HG02884 (cell line): ENCODE measurements at regions not wholly inside any gene's neighbourhood (a gene's known extent, or its start where the extent isn't known, plus 50 kb on each side); places are given as distances from the start of the nearest gene placed in this dataset.

Experiments used
- ATAC-seq: cut with Tn5 transposase; IDR thresholded peaks from one replicate; pipeline ENCODE4 v1.9.1; 2021; ENCODE audit warnings: mild to moderate bottlenecking, moderate library complexity; ENCODE audit not compliant: unreplicated experiment

DNA sequence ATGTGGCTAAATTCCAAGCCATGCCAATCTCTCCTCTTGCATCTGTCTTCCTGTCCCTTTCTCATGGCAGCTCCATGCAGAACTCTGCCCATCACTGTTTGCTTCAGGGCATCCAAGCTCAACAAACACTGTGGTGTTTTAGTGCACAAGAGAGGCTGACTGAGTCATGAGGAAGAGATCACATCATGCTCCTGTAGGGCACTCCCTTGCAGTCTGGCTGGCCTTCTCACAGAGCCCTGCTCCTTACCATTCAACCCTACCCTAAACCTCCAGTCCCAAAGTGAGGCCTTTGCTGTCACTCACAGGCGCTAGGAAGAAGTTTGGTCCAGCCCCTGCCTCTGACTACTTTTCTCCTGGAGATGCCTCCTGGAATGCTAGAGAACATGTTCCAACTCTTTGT, 194.0 kb downstream of the LRATD1 start:
- ATAC-seq, result no peak

DNA sequence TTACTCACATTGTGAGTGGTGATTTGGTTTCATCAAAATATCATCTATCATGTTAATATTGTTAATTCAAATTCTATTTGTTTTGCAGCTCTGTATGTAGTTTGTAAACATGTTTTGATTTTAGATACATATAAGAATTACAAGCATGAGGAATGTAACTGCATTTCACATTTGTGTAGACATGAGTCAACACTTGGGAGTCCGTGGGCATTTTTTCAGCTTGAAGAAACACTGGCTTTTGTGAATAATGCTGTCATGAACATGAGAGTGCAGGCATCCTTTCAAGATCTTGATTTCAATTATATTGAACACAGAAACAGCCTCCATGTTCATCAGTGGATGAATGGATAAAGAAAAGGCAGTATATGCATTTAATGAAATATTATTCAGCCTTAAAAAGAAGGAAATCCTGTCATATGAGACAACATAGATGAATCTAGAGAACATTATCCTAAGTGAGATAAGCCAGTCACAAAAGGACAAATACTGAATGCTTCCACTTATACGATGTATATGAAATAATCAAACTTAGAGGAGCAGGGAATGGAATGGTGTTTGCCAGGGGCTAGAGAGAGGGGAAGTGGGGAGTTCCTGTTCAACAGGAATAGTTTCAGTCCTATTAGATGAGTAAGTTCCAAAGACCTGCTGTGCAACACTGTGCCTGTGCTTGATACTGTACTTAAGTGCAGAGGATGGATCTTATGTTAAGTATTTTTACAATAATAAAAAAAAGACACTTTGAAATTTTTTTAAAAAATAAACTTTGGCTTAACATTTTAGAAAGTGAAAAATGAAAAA, 194.9 kb downstream of the LRATD1 start:
- no peak for ATAC-seq

DNA sequence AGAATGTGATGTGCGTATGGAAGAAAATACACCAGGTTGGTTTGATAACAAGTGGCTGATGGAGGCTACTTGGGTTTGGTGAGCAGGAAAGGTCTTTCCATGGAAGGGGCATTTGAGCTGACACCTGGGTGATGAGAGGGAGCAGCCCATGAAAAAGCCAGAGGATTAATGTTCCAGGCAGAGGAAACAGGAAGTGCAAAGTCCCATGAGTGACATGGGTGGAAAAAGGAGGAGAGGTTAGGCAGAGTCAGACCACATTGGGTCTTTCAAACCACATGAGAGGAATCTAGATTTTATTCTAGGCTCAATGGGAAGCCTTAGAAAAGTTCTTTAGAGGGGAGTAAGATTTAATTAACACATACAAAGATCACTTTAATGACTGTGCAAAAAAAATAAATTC, 195.7 kb downstream of the LRATD1 start:
- no peak for ATAC-seq

DNA sequence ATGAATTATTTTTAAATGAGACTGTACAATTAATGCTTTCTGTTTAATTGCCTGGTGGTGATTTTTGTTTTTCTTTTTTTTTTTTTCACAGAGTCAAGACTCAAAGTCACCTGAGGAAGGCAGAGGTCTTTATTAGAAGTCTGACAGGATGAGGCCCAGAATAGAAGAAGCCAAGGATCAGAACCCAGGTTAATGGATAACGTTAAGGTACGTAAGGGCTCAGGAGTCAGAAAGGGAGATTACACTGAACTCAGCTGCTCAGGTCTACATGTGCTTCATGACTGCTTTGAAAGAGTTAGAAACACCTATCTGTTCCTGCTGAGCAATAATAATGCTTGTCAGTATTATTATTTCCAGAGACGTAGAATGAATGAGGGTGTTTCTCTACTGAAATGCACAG, 196.5 kb downstream of the LRATD1 start:
- ATAC-seq, result no peak

DNA sequence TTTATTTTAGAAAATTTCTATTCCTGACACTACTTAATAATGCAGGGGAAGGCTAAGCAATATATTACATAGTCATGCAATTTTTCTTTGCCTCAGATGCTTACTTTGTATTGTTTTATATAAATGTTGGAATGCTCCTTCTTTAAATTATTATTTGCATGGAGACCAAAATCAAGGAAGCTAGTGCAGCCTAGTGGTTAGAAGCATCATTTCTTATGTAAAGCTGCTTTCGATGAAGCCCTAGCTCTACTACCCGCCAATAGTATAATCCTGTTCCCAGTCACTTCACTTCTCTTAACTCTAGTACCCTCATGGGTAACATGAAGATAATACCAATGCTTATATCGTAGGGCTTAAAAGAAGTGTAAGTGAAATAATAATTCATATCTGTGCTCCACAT, 198.9 kb downstream of the LRATD1 start:
- no peak for ATAC-seq

DNA sequence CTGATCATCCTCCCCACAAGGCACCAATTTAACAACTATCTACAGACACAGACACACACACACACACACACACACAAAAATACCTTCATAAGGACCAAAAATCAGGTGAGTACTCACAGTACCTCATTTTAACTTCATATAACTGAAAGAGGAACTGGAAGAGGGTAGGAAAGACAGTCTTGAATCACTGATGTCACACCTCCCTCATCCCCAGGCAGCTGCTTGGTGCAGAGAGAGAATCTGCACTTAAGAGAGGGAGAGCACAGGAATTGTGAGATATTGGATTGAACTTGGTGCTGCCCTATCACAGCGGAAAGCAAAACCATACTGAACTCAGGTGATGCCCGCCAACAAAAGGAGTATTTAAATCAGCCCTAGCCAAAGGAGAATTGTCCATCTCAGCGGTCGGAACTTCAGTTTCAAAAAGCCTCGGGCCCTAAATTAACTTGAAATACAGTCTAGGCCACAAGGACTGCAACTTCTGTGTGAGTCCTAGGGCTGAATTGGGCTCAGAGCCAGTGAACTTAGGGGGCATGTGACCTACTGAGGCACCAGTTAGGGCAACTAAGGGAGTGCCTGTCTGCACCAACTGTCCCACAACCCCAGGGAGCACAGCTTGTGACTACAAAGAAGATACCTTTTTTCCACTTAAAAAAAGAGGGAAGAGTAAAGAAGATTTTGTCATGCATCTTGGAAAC, 211.1 kb downstream of the LRATD1 start:
- ATAC-seq, result no peak

DNA sequence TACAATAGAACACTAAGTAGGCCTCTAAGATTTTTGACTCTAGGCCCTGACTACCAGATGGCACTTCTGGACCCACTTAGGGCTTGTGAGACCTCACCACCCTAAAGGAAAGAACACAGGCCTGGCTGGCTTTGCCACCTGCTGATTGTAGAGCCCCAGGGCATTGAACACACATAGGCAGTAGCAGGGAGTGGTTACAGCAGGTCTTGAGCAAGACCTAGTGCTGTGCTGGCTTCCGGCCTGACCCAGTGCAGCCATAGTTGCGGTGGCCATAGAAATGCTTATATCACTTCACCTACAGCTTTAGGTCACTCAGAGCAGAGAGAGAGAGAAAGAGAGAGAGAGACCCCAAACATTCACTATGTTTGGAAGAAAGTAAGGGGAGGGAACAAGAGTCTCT, 223.2 kb downstream of the LRATD1 start:
- no peak for ATAC-seq

DNA sequence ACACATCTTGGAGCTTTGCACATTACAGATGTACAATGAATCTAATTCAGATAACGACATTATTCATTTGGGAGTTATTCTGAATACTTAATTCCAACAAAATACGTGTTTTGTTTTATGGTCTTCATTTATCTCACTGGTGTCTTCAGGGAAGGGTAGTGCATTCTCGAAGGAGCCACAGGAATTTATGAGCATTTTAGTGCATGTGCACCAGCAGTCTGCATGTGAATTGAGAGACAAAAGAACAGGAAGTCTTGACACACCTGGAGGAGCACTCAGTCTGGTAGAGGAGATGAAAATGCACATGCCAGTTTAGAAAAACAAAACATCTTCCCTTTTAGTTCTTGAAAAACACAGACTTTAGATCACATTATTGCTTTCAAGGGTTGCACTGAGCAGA, 228.7 kb downstream of the LRATD1 start:
- ATAC-seq, result no peak

DNA sequence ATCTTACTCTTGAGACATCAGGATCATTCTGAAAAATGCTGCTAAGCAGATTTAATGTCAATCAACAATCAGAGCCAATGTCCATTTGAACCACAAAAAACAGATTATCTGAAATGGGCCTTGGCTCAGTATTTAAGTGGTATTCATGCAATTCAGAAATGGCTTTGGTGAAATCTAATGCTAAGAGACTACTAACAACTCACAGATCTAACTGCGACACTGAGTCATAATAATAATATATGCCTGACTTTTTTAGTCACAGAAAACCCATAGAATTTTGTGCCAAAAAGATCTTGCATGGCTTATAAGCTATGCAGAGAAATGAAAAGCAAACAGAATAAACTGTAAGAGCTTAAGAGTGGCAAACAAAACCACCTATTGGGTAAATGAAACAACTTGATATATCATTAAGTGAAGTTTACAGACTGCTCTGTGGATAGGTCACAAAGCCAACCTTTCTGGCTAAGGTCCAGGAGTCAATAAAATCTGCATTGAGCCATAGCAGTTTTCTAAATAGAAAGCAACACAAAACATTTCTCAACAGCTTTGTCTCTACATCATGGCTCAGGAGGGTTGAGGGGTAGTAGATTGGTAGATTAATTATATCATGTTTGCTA, 234.3 kb downstream of the LRATD1 start:
- ATAC-seq, result no peak

DNA sequence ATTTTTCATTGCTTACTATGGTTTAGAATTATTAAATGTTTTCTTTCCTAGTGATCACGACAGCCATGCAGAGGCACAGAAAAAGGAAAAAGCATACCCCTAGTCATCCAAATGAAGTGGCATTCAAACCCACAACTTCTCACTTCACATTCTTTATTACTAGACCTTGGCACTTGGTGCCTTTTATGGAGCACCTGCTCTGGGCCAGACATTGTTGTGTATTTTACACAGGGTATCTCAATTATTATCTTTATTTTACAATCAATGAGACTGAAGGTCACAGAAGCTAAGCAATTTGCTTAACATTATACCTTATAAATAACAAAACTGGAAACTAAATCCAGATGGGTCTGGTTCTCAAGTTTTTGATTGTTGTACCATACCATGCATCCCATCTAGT, 235.3 kb downstream of the LRATD1 start:
- ATAC-seq, result no peak

DNA sequence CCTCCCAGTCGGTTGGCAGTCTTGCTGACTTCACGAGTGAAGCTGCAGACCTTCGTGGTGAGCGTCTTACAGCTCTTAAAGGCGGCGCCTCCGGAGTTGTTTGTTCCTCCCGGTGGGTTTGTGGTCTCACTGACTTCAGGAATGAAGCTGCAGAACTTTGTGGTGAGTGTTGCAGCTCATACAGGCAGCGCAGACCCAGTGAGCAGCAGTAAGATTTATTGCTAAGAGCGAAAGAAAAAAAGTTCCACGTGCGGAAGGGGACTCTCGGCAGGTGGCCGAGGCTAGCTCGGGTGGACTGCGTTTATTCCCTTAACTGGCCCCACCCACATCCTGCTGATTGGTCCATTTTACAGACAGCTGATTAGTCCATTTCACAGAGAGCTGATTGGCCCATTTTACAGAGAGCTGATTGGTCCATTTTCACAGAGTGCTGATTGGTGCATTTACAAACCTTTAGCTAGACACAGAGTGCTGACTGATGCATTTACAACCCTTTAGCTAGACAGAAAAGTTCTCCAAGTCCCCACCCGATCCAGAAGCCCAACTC, 240.3 kb downstream of the LRATD1 start:
- ATAC-seq, result no peak

DNA sequence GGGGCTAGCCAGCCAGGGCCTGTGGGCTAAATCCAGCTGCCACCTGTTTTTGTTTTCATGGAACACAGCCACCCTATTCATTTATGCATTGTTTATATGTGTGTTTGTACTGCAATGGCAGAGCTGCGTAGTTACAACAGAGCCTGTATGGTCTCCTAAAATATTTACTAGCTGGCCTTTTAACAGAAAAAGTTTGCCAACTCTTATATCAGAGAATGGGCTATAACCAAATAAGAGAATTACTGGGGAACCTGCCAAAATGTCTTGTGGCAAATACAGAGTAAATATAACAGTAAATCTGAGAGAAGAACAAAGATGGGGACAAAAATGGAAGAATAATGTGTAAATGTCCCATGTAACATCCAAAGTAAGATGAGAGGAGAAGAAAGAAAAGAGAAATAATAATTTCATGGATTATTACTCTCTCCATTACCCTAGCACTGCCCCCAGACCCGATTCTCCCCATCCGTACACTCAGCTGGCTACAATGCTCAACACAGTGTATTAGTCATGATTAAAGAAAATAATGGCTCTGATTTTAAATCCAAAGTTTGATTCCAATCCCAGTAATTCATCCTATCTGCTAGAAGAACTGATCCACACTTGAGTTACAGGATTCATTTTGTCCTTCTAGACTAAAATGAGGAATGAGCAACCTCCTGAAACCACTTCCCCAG, 249.3 kb downstream of the LRATD1 start:
- ATAC-seq, result no peak

DNA sequence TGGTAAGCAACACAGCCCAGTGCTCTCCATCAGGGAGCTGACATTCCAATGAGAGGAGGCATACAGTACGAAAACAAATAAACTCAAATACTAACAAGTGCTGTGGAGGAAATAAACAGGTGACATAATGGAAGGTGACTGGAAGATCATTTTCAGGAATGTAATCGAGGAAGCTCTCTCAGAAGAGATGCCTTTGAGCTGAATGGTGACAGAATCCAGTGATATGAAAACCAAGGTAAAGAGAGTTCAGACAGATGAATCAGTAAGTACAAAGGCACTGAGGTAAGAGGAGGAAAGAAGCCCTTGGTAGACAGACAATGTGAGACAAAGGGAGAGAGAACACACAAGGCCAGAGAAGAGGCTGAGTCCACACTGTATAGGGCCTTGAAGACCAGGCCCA, 252.1 kb downstream of the LRATD1 start:
- no peak for ATAC-seq

DNA sequence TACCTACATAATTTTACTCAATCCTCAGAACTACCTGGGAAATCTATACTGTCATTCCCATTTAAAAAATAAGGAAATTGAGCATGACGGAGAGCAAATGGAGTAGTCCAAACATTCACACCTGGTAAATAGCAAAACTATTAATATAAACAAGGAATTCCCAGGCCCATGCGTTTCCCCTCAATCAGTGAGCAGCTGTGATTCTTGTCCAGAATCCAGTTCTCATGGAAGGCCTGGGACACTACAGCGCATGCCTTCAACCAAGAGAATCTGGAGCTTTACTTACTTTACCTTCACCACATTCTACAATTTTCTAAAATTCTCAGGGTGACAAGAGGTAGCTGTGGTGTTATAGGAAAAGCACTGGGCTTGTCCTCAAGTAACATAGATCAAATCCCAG, 259.0 kb downstream of the LRATD1 start:
- no peak for ATAC-seq

DNA sequence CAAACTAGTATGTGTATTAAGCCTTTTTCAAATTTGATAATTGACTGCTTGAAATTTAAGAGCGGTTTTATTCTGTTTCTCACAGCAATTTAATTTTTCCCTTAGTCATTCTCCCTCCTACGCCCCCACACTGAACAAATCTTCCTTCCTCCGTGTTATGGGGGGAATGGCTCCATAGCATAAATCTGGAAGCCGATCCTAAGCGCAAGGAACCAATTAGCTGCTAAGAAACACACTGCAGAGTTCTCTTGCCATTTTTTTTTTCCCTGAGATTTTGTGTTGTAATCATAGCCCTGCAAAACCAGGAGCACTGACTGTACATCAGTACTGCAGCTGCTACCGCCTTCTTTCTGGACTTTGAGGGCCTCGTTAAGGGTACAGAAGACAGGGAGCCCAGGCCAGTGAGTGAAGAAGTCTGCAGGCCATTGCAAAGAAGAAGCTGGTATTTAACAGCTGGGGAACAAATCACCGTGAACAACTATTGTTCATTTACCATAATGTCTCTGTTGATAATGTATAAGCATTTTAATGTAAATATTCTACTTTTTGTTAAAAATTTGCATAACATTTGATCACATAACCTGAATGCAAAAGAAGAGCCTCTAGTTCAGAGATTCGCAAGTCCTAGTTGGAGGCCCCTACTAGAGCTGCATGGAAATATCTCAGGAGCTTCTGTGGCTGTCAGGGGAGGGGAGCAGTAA, 264.0 kb downstream of the LRATD1 start:
- no peak for ATAC-seq

DNA sequence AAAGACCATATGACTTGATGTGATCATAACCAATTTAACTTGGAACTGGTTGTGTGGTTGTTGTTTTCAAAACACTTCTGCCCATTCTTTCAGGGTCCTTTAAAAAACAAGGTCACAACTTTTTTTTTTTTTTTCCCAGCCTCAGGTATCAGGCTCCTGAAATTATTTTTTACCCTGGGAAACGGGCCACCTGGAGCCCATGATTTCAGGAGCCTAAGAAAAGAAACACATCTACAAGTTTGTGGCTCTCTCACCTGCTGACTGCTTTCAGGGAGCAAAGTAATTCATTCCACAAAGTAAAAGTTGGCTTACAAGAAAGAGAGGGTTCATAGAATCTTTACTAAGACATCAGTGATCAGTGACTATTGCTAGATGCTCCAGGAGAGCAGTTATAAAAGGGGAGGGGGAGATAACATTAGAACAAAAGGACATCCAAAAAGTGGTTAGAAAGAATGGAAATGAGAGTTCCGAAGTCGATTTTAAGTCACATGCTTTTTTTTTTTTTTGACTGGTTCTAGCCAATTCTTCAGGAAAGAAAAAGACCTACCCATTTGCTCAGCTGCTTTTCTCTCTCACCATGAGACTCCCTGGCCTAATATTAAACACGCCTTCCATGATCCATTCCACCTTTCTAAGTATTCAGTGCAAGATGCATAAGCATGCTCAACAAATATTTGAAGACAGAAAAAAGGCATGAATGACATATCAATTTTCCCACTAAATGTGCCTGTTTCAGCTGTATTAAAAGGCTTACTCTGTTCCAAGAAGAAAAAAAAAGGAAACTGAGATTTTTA, 267.3 kb downstream of the LRATD1 start:
- no peak for ATAC-seq

DNA sequence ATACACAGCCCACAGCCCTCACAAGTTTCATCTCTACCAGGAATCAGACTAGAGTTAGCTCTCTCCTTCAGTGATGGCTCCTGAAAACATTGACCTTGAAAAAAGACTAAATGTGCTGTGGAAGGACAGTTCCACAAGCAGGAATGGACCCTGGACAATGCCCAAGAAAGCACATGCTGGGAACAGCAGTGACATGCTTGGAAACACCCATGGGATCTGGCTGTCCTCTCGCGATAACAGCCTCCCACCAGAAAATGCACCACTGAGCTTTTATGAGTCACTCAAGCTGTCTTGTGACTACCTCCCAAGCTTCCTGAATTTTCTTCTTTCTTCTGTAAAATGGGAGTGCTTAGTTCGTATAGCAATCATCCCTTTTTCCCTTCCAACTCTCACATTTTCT, 269.2 kb downstream of the LRATD1 start:
- ATAC-seq, result no peak

DNA sequence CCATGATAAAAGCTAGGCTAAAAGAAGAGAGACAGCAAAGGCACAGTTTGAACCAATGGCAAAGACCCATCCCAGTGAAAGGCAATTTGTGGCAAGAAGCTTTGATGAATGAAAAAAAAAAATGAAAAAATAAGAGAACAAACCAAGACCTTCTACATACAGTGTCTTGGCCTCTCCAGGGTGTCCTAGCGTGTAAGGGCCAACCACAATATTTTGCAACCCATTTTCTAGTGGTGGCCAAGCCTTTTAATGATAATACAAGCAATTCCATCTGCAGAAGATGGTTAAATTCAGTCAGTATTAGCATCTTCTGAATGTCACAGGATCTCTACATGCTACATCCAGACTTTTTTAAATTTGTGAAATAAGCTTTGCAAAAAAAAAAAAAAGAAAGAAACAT, 270.4 kb downstream of the LRATD1 start:
- no peak for ATAC-seq

DNA sequence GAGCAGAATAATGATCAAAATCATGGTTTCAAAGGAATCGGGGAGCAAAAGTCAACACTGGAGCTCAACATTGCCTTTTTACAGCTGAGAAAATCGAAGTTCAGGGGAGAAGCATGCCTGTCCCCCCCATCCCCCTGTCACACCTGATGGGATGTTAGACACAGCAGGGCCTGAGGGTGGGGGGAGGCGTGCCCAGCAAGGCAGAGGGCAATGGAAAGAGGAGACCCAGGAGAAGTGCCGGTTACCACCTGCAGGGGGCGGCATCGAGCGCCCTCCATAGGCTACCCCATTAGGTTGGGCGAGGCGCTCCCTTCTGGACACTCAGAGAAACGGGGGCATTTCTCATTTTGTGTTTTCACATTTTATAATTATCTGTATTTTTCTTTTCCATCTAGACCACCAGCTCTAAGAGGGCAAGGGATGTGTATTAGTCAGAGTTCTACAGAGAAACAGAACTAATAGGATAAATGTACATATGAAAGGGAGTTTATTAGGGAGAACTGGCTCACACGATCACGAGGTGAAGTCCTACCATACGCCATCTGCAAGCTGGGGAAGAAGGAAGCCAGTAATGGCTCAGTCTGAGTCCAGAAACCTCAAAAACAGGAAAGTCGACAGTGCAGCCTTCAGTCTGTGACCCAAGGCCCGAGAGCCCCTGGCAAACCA, 271.3 kb downstream of the LRATD1 start:
- ATAC-seq, result peak; percentile 100
